Fibroblast of the conjunctiva (primary cell): ENCODE measurements at regions not wholly inside any gene's neighbourhood (a gene's known extent, or its start where the extent isn't known, plus 50 kb on each side); places are given as distances from the start of the nearest gene placed in this dataset.
"Not testable (repeated sequence)": the region's sequence is repeated elsewhere in the genome, so short reads cannot be mapped to it uniquely, and the experiment has no call there.

Source experiments
- DNase-seq: peaks from one replicate; pipeline ENCODE4 v3.0.0-alpha.2; 2010; ENCODE audit warnings: low read depth

DNA sequence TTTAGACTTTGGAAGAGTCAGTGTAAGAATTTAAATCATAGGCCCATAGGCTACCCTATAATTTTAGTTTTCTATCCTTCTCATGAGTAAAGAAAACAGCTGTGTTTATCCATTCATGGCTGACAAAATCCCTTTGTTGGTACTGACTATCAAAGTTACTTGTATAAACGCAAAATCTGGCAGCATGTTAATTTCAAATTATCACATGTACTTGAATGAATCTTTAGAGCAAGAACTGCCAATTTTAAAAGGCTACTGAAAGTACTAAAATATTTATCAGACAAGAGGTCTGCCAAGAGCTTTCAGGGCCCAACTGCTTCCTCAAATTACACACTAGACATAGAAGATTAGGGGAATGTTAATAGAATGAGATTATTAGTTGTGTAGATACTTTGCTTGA, 66.6 kb downstream of the MYL12B start:
- no peak for DNase-seq

GRCh38 chr18:3329471-3329870, 67.5 kb downstream of the MYL12B start:
- no peak for DNase-seq

DNA sequence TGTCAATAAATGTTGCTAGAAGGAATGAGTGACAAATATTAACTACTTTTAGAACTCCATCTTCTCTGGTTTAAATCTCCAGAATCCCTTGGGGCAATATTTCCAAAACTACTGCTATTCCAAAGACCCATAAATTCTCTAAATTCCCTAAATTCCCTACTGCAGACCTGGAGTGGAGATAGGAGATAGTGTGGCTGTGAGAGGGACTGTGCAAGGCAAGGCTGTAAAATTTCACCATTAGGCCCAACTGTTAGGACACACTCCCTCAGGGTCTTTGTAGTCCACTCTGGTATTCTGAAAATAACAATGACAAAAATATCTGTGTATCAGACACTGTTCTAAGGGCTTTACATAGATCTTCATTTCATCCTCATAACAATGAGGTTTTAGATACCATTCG, 67.9 kb downstream of the MYL12B start:
- no peak for DNase-seq

DNA sequence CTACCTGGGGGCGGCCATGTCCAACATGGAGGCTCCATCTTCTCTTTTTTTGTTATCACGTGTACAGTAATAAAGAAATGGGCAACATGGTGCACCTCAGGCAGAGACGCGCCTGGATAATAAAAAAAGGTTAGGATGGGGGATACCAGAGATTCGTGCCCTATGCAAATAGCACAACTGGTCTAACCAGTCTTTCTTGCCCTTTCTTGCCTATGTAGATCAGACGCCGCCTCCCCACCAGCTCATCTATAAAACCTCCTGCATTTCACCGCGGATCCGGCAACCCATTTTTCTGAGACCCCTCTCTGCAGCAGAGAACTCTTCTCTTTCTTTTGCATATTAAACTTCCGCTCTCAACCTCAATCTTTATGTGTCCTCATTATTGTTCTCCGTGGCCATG, 68.7 kb downstream of the MYL12B start:
- DNase-seq, result no peak

- DNase-seq, result peak; percentile 27
These were observed 70.4 kb downstream of the MYL12B start for GRCh38 chr18:3332376-3332775.

- no peak for DNase-seq
These were observed 71.3 kb downstream of the MYL12B start for GRCh38 chr18:3333056-3333720.

DNA sequence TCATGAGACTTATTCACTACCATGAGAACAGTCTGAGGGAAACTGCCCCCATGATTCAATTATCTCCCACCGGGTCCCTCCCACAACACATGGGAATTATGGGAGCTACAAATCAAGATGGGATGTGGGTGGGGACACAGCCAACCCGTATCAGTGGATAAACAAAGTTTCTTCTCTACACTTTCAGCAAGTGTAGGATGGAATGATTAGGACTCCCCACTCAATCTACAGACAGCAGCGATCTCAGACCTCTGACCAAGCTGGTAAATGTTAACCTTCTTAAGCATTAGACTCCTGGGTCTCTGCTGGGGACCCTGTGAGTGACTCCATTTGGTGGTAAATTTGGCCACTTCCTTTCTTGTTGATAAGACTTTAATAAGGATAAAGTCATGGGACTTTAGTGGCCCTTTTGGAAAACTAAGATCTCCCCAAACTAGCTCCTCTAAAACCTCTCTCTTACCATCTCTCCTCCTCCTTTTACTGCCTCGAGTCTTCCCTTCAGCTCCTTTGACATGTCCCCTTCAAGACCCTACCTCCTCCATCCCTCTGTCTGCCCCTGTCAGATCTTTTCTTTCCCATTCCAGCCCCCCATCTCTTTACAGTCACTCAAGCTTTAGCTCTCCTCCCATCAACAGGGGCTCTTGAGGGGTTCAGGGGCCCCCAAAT, 71.9 kb downstream of the MYL12B start:
- DNase-seq, result no peak

GRCh38 chr18:3340015-3340681, 78.2 kb downstream of the MYL12B start:
- no peak for DNase-seq

- DNase-seq, result no peak
These were observed 78.8 kb downstream of the MYL12B start for GRCh38 chr18:3340682-3341097.

DNA sequence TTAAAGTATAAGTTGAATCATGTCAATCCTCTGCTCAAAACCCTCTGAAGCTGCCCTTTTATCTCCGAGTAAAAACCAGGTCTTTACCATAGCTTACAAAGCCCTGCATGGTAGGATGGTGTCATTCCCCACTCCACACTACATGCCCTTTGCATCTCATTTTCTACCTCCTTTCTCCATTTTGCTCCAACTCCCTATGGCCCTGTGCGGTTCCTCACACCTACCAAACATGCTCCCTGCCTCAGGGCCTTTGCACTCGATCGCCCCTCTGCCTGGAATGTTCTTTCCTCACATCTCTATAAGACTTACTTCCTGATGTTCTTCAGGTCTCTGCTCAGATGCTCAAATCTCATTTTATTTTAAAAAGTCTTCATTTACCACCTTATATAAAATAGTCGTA, 80.7 kb downstream of the MYL12B start:
- no peak for DNase-seq

DNA sequence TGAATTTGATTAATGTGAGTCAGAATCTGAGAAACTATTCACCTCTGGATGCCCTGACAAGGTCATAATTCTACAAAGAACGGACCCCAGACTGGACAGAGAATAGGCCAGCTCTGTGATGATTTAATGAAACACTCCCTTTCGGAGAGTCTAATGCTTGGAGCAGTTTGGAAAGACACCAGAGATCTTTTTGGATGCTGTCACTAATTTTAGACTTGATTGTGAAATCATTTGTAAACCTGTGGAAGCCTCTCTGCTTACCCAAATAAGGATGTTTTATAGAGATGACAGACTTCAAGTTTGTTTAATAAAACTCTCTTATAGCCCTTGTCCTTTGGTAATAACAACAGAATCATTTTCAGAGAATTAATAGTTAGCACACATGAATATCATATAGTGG, 83.5 kb downstream of the MYL12B start:
- no peak for DNase-seq

GRCh38 chr18:3345885-3346284, 84.0 kb downstream of the MYL12B start:
- no peak for DNase-seq

GRCh38 chr18:3346487-3346886, 84.6 kb downstream of the MYL12B start:
- DNase-seq, result no peak

- DNase-seq, result no peak
These were observed 85.4 kb downstream of the MYL12B start for GRCh38 chr18:3347286-3347803.

DNA sequence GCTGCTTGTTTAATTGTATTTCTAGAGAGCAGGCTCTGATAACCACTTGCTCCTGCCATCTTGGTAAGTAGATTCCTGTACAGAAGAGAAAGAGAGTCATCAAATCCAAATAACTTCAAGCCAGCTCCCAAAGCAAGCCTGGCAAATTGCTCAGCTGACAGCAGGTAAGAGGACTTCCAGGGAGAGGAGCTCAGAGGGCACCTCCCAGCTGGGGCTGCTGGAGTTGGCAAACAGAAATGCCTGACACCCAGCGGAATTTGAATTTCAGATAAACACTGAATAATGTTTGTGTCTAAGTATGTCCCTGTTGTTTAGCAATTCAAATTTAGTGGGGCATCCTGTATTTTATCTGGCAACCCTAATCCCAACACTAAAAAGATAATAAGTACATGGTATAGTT, 86.2 kb downstream of the MYL12B start:
- DNase-seq, result no peak

GRCh38 chr18:3349046-3349841, 87.3 kb downstream of the MYL12B start:
- not testable (repeated sequence) for DNase-seq

DNA sequence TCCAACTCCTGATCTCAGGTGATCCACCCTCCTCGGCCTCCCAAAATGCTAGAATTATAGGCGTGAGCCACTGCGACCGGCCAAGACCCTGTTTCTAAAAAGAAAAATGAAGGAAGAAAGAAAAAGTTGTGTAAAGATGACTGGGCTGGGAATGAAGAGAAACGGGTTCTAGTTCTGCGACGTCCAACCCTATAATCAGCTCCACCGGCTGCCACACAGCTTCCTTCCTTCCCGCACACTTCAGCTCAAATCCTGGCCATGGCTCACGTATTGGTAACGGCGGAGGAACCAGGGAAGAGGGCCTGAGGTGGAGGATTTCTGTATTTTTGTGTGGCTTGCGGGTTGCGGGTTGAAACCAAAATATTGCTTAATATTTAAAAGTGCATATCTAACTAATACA, 88.1 kb downstream of the MYL12B start:
- DNase-seq, result no peak

- no peak for DNase-seq
These were observed 88.9 kb downstream of the MYL12B start for GRCh38 chr18:3350566-3351527.

- DNase-seq, result no peak
These were observed 92.6 kb downstream of the MYL12B start for GRCh38 chr18:3354506-3354905.

DNA sequence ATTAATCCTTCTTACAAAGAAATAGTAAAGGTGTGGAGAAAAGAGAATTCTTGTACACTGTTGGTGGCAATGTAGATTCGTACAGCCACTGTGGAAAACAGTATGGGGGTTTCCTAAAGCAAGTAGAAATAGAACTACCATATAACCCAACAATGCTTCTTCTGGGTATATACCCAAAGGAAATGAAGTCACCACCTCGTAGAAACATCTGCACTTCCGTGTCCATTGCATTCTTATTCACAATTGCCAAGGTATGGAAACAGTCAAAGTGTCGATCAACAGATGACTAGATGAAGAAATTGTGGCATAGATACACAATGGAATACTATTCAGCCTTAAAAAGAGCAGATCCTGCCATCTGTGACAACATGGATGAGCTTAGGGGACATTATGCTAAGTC, 93.4 kb upstream of the TGIF1 start:
- DNase-seq, result no peak

GRCh38 chr18:3357516-3357915, 92.5 kb upstream of the TGIF1 start:
- no peak for DNase-seq
